MM.1S (cell line): ENCODE measurements at regions not wholly inside any gene's neighbourhood (a gene's known extent, or its start where the extent isn't known, plus 50 kb on each side); places are given as distances from the start of the nearest gene placed in this dataset.

Experiments used
- CTCF ChIP-seq: fragments of 300-600 bp; sonication (generic); IDR thresholded peaks from 2 replicates; pipeline ENCODE4 v1.5.1; 2016; ENCODE audit warnings: antibody characterized with exemption, low read length, mixed read lengths
- EZH2 ChIP-seq: fragments of 300-600 bp; sonication (generic); optimal IDR thresholded peaks from 2 replicates; pipeline ENCODE3; 2017; ENCODE audit warnings: low read depth, mild to moderate bottlenecking, antibody characterized with exemption, low read length, mixed read lengths
- EZH2phosphoT487 ChIP-seq: fragments of 300-600 bp; sonication (generic); IDR thresholded peaks from 2 replicates; pipeline ENCODE4 v1.6.1; 2018; ENCODE audit warnings: antibody characterized with exemption, low read length

GRCh38 chr18:14939141-14939540 is 191.2 kb downstream of the ANKRD30B start:
- TF ChIP-seq CTCF (no peak), EZH2 (no peak), EZH2phosphoT487 (no peak)
